ENCODE measurements at regions not wholly inside any gene's neighbourhood (a gene's known extent, or its start where the extent isn't known, plus 50 kb on each side); places are given as distances from the start of the nearest gene placed in this dataset.

GRCh38 chr13:22629374-22629773 is 551.4 kb upstream of the SGCG start:
- no peaks in the 10 kb centered on the region for H3K36me3 ChIP-seq (ENCODE audit: control insufficient read depth in 2 of 2, extremely low read depth in 1 of 2, insufficient read depth in 2 of 2, low read length in 2 of 2)
- dilution Hi-C loops (cut with MboI; ENCODE audit: extremely low pct_ligation_motif_present, low sequenced_read_pairs) = no loop called here
- no peak overlapping the region for H3K9ac ChIP-seq (ENCODE audit: control insufficient read depth, extremely low read depth, insufficient read depth, low read length)
- H2AFZ ChIP-seq (ENCODE audit: control insufficient read depth, low read length) = no peak overlapping the region
- TF ChIP-seq CTCF (optimal IDR thresholded peaks at IDR 0.05 in 1 of 3, IDR thresholded peaks at IDR 0.05 in 1 of 3, conservative IDR thresholded peaks at IDR 0.05 in 1 of 3; ENCODE audit: extremely low read depth in 1 of 3, insufficient read depth in 2 of 3, low read length in 3 of 3) (no peak), EZH2 (IDR thresholded peaks at IDR 0.05; ENCODE audit: low read length) (no peak)
- H3K27ac ChIP-seq (ENCODE audit: control insufficient read depth, insufficient read depth, low read length) = no peak overlapping the region
- H3K27me3 ChIP-seq (ENCODE audit: control insufficient read depth, extremely low read depth, insufficient read depth, low read length) = no peaks in the 10 kb centered on the region
- H3K79me2 ChIP-seq (ENCODE audit: control insufficient read depth, insufficient read depth, low read length) = no peaks in the 10 kb centered on the region
- DNase-seq (ENCODE audit: low read depth, low spot score) (no peak), FAIRE-seq (no peak)
- no peak overlapping the region for H3K4me3 ChIP-seq (ENCODE audit: control insufficient read depth in 2 of 3, extremely low read depth in 1 of 3, insufficient read depth in 2 of 3, low read depth in 1 of 3, low read length in 3 of 3)
- no peaks in the 10 kb centered on the region for H3K4me1 ChIP-seq (ENCODE audit: control insufficient read depth, extremely low read depth, insufficient read depth, low read length)
- no peaks in the 10 kb centered on the region for H4K20me1 ChIP-seq (ENCODE audit: control insufficient read depth, extremely low read depth, insufficient read depth, low read length)
- no peak overlapping the region for H3K4me2 ChIP-seq (ENCODE audit: control insufficient read depth, extremely low read depth, insufficient read depth, low read depth, low read length)
- H3K9me3 ChIP-seq (ENCODE audit: control insufficient read depth, low read depth, low read length) = no peaks in the 10 kb centered on the region
- no peaks in the 10 kb centered on the region for H3K9me1 ChIP-seq (ENCODE audit: control insufficient read depth, extremely low read depth, insufficient read depth, low read length)

DNA sequence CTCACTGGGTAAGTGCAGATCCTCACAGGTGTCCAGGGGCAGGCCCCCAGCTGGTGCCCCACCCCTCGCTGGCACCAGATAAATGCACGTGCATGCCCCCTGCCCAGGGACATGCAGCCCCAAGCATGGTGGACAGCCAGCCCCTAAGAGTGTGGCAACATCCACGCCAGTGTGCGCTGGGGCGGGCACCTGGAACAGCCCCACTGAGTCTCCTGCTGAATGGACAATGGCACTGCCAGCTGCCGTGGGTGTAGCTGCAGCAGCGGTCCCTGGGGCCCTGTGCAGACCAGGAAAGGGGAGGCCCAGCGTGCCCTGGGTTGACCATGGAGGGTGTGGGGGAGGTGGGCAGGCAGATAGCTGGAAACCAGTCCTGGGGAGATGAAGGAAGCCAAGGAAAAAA is 538.7 kb upstream of the SGCG start:
- Histone ChIP-seq H3K4me2 (ENCODE audit: control insufficient read depth, extremely low read depth, insufficient read depth, low read depth, low read length) (no peak overlapping the region), H3K9me1 (ENCODE audit: control insufficient read depth, extremely low read depth, insufficient read depth, low read length) (no peaks in the 10 kb centered on the region), H3K79me2 (ENCODE audit: control insufficient read depth, insufficient read depth, low read length) (no peaks in the 10 kb centered on the region), H3K9me3 (ENCODE audit: control insufficient read depth, low read depth, low read length) (peaks cover 8% of the 10 kb centered on the region), H3K4me1 (ENCODE audit: control insufficient read depth, extremely low read depth, insufficient read depth, low read length) (no peaks in the 10 kb centered on the region), H3K36me3 (ENCODE audit: control insufficient read depth in 2 of 2, extremely low read depth in 1 of 2, insufficient read depth in 2 of 2, low read length in 2 of 2) (no peaks in the 10 kb centered on the region), H2AFZ (ENCODE audit: control insufficient read depth, low read length) (no peak overlapping the region), H3K4me3 (ENCODE audit: control insufficient read depth in 2 of 3, extremely low read depth in 1 of 3, insufficient read depth in 2 of 3, low read depth in 1 of 3, low read length in 3 of 3) (no peak overlapping the region), H3K27me3 (ENCODE audit: control insufficient read depth, extremely low read depth, insufficient read depth, low read length) (no peaks in the 10 kb centered on the region), H3K9ac (ENCODE audit: control insufficient read depth, extremely low read depth, insufficient read depth, low read length) (no peak overlapping the region), H4K20me1 (ENCODE audit: control insufficient read depth, extremely low read depth, insufficient read depth, low read length) (no peaks in the 10 kb centered on the region), H3K27ac (ENCODE audit: control insufficient read depth, insufficient read depth, low read length) (no peak overlapping the region)
- no peak for DNase-seq (ENCODE audit: low read depth, low spot score)
- TF ChIP-seq EZH2 (IDR thresholded peaks at IDR 0.05; ENCODE audit: low read length) = no peak
- no peak for TF ChIP-seq CTCF (optimal IDR thresholded peaks at IDR 0.05 in 1 of 3, IDR thresholded peaks at IDR 0.05 in 1 of 3, conservative IDR thresholded peaks at IDR 0.05 in 1 of 3; ENCODE audit: extremely low read depth in 1 of 3, insufficient read depth in 2 of 3, low read length in 3 of 3)
- dilution Hi-C loops (cut with MboI; ENCODE audit: extremely low pct_ligation_motif_present, low sequenced_read_pairs) = no loop called here
- FAIRE-seq = no peak

All from keratinocyte (primary cell).